ENCODE measurements at regions not wholly inside any gene's neighbourhood (a gene's known extent, or its start where the extent isn't known, plus 50 kb on each side); places are given as distances from the start of the nearest gene placed in this dataset.

DNA sequence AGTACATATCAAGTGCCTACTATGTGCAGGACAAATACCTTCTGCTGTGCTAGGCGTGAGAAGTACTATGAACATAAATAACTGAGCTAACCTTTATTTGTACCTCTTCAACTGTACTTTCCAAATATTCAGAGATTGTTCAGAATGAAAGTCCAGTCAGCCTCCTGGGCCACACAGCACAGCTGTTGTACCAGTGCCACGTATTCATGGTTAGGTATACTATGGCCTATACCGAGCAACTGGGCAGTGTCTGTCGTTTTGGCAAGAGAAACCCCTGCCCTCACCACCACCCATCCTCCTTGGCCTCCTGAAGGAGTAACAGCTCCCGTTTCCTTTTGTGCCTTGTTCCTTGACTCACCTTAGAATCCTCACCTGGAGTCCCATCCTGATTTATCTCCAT lies 53.0 kb downstream of the RASSF10 start:
- Histone ChIP-seq H3K4me3 (ENCODE audit: low read depth, low read length) (no peak overlapping the region), H3K4me1 (ENCODE audit: control insufficient read depth, insufficient read depth, low read length) (no peaks in the 10 kb centered on the region; the same call in 1 of the 2 replicates), H3K36me3 (ENCODE audit: control insufficient read depth in 2 of 2, insufficient read depth in 1 of 2, low read length in 2 of 2) (no peaks in the 10 kb centered on the region), H3K9me3 (ENCODE audit: control insufficient read depth, insufficient read depth, low read depth, low read length) (no peaks in the 10 kb centered on the region), H3K27ac (ENCODE audit: extremely low read depth, low read depth, low read length) (no peak overlapping the region)
- TF ChIP-seq ZNF837 (tag by site-specific recombination; IDR thresholded peaks at IDR 0.05) (no peak), ZNF529 (tag by site-specific recombination; IDR thresholded peaks at IDR 0.05; ENCODE audit: insufficient replicate concordance) (no peak), SP2 (tag by site-specific recombination; IDR thresholded peaks at IDR 0.05) (no peak), ZNF558 (tag by site-specific recombination; IDR thresholded peaks at IDR 0.05) (no peak), ZNF362 (tag by site-specific recombination; IDR thresholded peaks at IDR 0.05) (no peak), ZFP3 (tag by site-specific recombination; IDR thresholded peaks at IDR 0.05; ENCODE audit: low read depth) (no peak), ZNF155 (tag by site-specific recombination; IDR thresholded peaks at IDR 0.05) (no peak), PRDM4 (tag by site-specific recombination; IDR thresholded peaks at IDR 0.05) (no peak), ZNF624 (tag by site-specific recombination; IDR thresholded peaks at IDR 0.05) (no peak), ZNF341 (tag by site-specific recombination; IDR thresholded peaks at IDR 0.05; ENCODE audit: low read depth) (no peak), ZNF843 (tag by site-specific recombination; IDR thresholded peaks at IDR 0.05) (no peak), ZNF274 (IDR thresholded peaks at IDR 0.05; ENCODE audit: low read length) (no peak), ZNF274 (tag by site-specific recombination; IDR thresholded peaks at IDR 0.05; ENCODE audit: borderline replicate concordance) (no peak), ZNF501 (tag by site-specific recombination; IDR thresholded peaks at IDR 0.05) (no peak), KLF16 (tag by site-specific recombination; IDR thresholded peaks at IDR 0.05) (no peak), ZBTB20 (tag by site-specific recombination; IDR thresholded peaks at IDR 0.05) (no peak), ZNF610 (tag by site-specific recombination; IDR thresholded peaks at IDR 0.05; ENCODE audit: borderline replicate concordance) (no peak)
- TF ChIP-seq, protein P1, sequence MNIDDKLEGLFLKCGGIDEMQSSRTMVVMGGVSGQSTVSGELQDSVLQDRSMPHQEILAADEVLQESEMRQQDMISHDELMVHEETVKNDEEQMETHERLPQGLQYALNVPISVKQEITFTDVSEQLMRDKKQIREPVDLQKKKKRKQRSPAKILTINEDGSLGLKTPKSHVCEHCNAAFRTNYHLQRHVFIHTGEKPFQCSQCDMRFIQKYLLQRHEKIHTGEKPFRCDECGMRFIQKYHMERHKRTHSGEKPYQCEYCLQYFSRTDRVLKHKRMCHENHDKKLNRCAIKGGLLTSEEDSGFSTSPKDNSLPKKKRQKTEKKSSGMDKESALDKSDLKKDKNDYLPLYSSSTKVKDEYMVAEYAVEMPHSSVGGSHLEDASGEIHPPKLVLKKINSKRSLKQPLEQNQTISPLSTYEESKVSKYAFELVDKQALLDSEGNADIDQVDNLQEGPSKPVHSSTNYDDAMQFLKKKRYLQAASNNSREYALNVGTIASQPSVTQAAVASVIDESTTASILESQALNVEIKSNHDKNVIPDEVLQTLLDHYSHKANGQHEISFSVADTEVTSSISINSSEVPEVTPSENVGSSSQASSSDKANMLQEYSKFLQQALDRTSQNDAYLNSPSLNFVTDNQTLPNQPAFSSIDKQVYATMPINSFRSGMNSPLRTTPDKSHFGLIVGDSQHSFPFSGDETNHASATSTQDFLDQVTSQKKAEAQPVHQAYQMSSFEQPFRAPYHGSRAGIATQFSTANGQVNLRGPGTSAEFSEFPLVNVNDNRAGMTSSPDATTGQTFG (tag by site-specific recombination; IDR thresholded peaks at IDR 0.05; ENCODE audit: borderline replicate concordance): no peak
- TF ChIP-seq, protein P2, sequence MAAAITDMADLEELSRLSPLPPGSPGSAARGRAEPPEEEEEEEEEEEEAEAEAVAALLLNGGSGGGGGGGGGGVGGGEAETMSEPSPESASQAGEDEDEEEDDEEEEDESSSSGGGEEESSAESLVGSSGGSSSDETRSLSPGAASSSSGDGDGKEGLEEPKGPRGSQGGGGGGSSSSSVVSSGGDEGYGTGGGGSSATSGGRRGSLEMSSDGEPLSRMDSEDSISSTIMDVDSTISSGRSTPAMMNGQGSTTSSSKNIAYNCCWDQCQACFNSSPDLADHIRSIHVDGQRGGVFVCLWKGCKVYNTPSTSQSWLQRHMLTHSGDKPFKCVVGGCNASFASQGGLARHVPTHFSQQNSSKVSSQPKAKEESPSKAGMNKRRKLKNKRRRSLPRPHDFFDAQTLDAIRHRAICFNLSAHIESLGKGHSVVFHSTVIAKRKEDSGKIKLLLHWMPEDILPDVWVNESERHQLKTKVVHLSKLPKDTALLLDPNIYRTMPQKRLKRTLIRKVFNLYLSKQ (tag by site-specific recombination; IDR thresholded peaks at IDR 0.05; ENCODE audit: borderline replicate concordance): no peak
- ChIA-PET POLR2A (no interaction called here), CTCF (interaction anchor here (0.7 to 1.0 kb wide), 2 partner anchors 98 to 134 kb away, joined by 3 read pairs; no protein-coding TSS in a partner anchor)

- no peaks in the 10 kb centered on the region for H3K9me3 ChIP-seq (ENCODE audit: control insufficient read depth, insufficient read depth, low read depth, low read length)
- ChIA-PET POLR2A (no interaction called here), CTCF (interaction anchor here (0.6 kb wide), 1 partner anchor 133 kb away, joined by 3 read pairs; no protein-coding TSS in a partner anchor)
- H3K36me3 ChIP-seq (ENCODE audit: control insufficient read depth in 2 of 2, insufficient read depth in 1 of 2, low read length in 2 of 2): no peaks in the 10 kb centered on the region
- no peaks in the 10 kb centered on the region; the same call in 1 of the 2 replicates for H3K4me1 ChIP-seq (ENCODE audit: control insufficient read depth, insufficient read depth, low read length)
- no peak overlapping the region for H3K4me3 ChIP-seq (ENCODE audit: low read depth, low read length)
- no peak overlapping the region for H3K27ac ChIP-seq (ENCODE audit: extremely low read depth, low read depth, low read length)
- TF ChIP-seq ZNF366 (tag by site-specific recombination; conservative IDR thresholded peaks at IDR 0.05) (no peak), PRDM4 (tag by site-specific recombination; IDR thresholded peaks at IDR 0.05) (no peak), TSHZ1 (tag by site-specific recombination; IDR thresholded peaks at IDR 0.05; ENCODE audit: borderline replicate concordance) (no peak), ZNF548 (tag by site-specific recombination; IDR thresholded peaks at IDR 0.05) (no peak)
These were observed 55.5 kb downstream of the RASSF10 start for GRCh38 chr11:13064593-13064992.

Measured in HEK293 (cell line).